ENCODE measurements at regions not wholly inside any gene's neighbourhood (a gene's known extent, or its start where the extent isn't known, plus 50 kb on each side); places are given as distances from the start of the nearest gene placed in this dataset.

GRCh38 chr5:93845376-93845775, 104.0 kb upstream of the POU5F2 start (continued):
- TF ChIP-seq CTCF (IDR thresholded peaks at IDR 0.05; ENCODE audit: control extremely low read depth in 1 of 3, insufficient read depth in 1 of 3, low read depth in 1 of 3, low read length in 3 of 3), result no peak

Data from H1 (cell line).